K562 (cell line): ENCODE measurements at regions not wholly inside any gene's neighbourhood (a gene's known extent, or its start where the extent isn't known, plus 50 kb on each side); places are given as distances from the start of the nearest gene placed in this dataset.

Experiments
- ARHGAP35 ChIP-seq: fragments of 450-650 bp; IDR thresholded peaks from 2 replicates; pipeline ENCODE4 v1.6.1; 2018; ENCODE audit not compliant: partially characterized antibody
- ASH1L ChIP-seq: fragments of 450-650 bp; IDR thresholded peaks from 2 replicates; pipeline ENCODE4 v1.6.1; 2018; ENCODE audit warnings: borderline replicate concordance, mild to moderate bottlenecking, low read depth; ENCODE audit not compliant: partially characterized antibody
- ATF4 ChIP-seq: fragments of 450-650 bp; formaldehyde crosslinking; IDR thresholded peaks from 2 replicates; pipeline ENCODE4 v1.4.0; 2022; ENCODE audit warnings: mild to moderate bottlenecking, moderate library complexity
- EWSR1 ChIP-seq: fragments of 450-650 bp; IDR thresholded peaks from 2 replicates; pipeline ENCODE4 v1.6.1; 2018; ENCODE audit warnings: borderline replicate concordance, mild to moderate bottlenecking, low read depth, moderate library complexity; ENCODE audit not compliant: partially characterized antibody
- FOXA1 ChIP-seq: fragments of 450-650 bp; IDR thresholded peaks from 2 replicates; pipeline ENCODE4 v1.6.1; 2016; ENCODE audit warnings: mild to moderate bottlenecking, borderline replicate concordance
- FOXO4 ChIP-seq: fragments of 450-650 bp; formaldehyde crosslinking; IDR thresholded peaks from 2 replicates; pipeline ENCODE4 v1.4.0; 2020; ENCODE audit warnings: mild to moderate bottlenecking, moderate library complexity
- GTF2F1 ChIP-seq: IDR thresholded peaks from 2 replicates; pipeline ENCODE4 v1.6.1; 2011; ENCODE audit warnings: low read depth, low read length, improper control_type of control experiment
- KDM4B ChIP-seq, 2 experiments: fragments of 450-650 bp in 1 of 2; sonication (generic) in 1 of 2; IDR thresholded peaks; 2 replicates each; pipeline ENCODE4 v1.6.1; 2016 to 2017; ENCODE audit warnings: borderline replicate concordance in 2 of 2, antibody characterized with exemption in 1 of 2, low read depth in 1 of 2, mild to moderate bottlenecking in 1 of 2
- MAFK ChIP-seq: IDR thresholded peaks from 2 replicates; pipeline ENCODE4 v1.6.1; 2011; ENCODE audit warnings: low read length, improper control_type of control experiment
- PHF21A ChIP-seq: fragments of 450-650 bp; IDR thresholded peaks from 2 replicates; pipeline ENCODE4 v1.6.1; 2017; ENCODE audit warnings: low read depth, borderline replicate concordance
- SAFB2 ChIP-seq: fragments of 200-400 bp; formaldehyde crosslinking; IDR thresholded peaks from 2 replicates; pipeline ENCODE4 v1.6.1; 2018; ENCODE audit warnings: borderline replicate concordance, low read length, low read depth, moderate library complexity; ENCODE audit not compliant: severe bottlenecking
- SMC3 ChIP-seq: conservative IDR thresholded peaks from 2 replicates; pipeline ENCODE4 v1.6.1; 2011; ENCODE audit warnings: low read depth, low read length, improper control_type of control experiment; ENCODE audit not compliant: insufficient read depth
- SNAPC5 ChIP-seq: fragments of 250-450 bp; sonication (Bioruptor Pico); IDR thresholded peaks from 2 replicates; pipeline ENCODE4 v1.8.0; 2021; ENCODE audit warnings: moderate library complexity, mild to moderate bottlenecking, inconsistent platforms
- TEAD4 ChIP-seq, 2 experiments: sonication (generic) in 1 of 2; formaldehyde crosslinking in 1 of 2; IDR thresholded peaks; 2 replicates each; pipeline versions ENCODE4 v1.6.1 to v1.8.0; 2012 to 2022; ENCODE audit warnings: borderline replicate concordance in 1 of 2, inconsistent platforms in 1 of 2, low read length in 1 of 2, mild to moderate bottlenecking in 1 of 2, missing genetic modification reagents in 1 of 2
- ZBTB2 ChIP-seq: fragments of 450-650 bp; IDR thresholded peaks from 2 replicates; pipeline ENCODE4 v1.6.1; 2016; ENCODE audit warnings: antibody characterized with exemption
- ZBTB33 ChIP-seq: sonication (generic); formaldehyde crosslinking; IDR thresholded peaks from 2 replicates; pipeline ENCODE4 v1.8.1; 2023; ENCODE audit warnings: mild to moderate bottlenecking, missing genetic modification reagents
- ZBTB5 ChIP-seq: fragments of 450-650 bp; IDR thresholded peaks from 2 replicates; pipeline ENCODE4 v1.6.1; 2017; ENCODE audit warnings: antibody characterized with exemption
- ZNF395 ChIP-seq: fragments of 200-800 bp; sonication (Bioruptor generic); IDR thresholded peaks from 2 replicates; pipeline ENCODE4 v1.6.1; 2017; ENCODE audit warnings: missing genetic modification characterization, missing compliant biosample characterization
- ZSCAN29 ChIP-seq: fragments of 450-650 bp; IDR thresholded peaks from 2 replicates; pipeline ENCODE4 v1.6.1; 2017

GRCh38 chr3:72143322-72143721, 358.4 kb upstream of the PROK2 start (continued):
- TF ChIP-seq ATF4 (CRISPR knock-in tag) (0 out of 2 replicates have a peak, but pooled peaks have one; percentile 16), ZNF395 (CRISPR knock-in tag) (no peak), ASH1L (no peak), PHF21A (no peak), FOXO4 (CRISPR knock-in tag) (no peak), ZBTB33 (CRISPR knock-in tag) (peak; percentile 90), ZBTB5 (no peak), TEAD4 (IDR thresholded peaks at IDR 0.05; ENCODE audit: low read length) (peak; percentile 33; the same call in 1 of the 2 replicates), TEAD4 (CRISPR knock-in tag; IDR thresholded peaks at IDR 0.05; ENCODE audit: borderline replicate concordance) (no peak), KDM4B (IDR thresholded peaks at IDR 0.05; ENCODE audit: borderline replicate concordance in 2 of 2, low read depth in 1 of 2) (no peak), FOXA1 (no peak), MAFK (peak; percentile 74), GTF2F1 (no peak), ARHGAP35 (no peak), EWSR1 (no peak), SAFB2 (no peak), ZBTB2 (no peak), SMC3 (no peak), SNAPC5 (CRISPR knock-in tag) (no peak), ZSCAN29 (no peak)
